ENCODE measurements at regions not wholly inside any gene's neighbourhood (a gene's known extent, or its start where the extent isn't known, plus 50 kb on each side); places are given as distances from the start of the nearest gene placed in this dataset.

- DNase-seq (ENCODE audit: low spot score) = no peak
- no peak overlapping the region for H3K27ac ChIP-seq (ENCODE audit: low read depth in 1 of 2, low read length in 2 of 2)
- H3K9ac ChIP-seq (ENCODE audit: low read depth in 1 of 2, low read length in 2 of 2) = no peak overlapping the region
- no peaks in the 10 kb centered on the region for H3K27me3 ChIP-seq (ENCODE audit: control insufficient read depth in 4 of 4, insufficient read depth in 4 of 4, low read length in 3 of 4)
- H3K4me3 ChIP-seq (ENCODE audit: low read depth in 1 of 3, low read length in 3 of 3) = no peak overlapping the region
- H3K36me3 ChIP-seq (ENCODE audit: control insufficient read depth in 4 of 4, insufficient read depth in 3 of 4, low read depth in 1 of 4, low read length in 3 of 4) = no peaks in the 10 kb centered on the region
- H3K9me3 ChIP-seq (ENCODE audit: control insufficient read depth in 4 of 4, low read length in 3 of 4) = no peaks in the 10 kb centered on the region
- H3K4me1 ChIP-seq (ENCODE audit: control insufficient read depth in 4 of 4, insufficient read depth in 4 of 4, low read length in 3 of 4) = no peaks in the 10 kb centered on the region
- WGBS = 70% methylated on average over 2 of the region's 2 CpGs
- no peak for TF ChIP-seq EGR1 (IDR thresholded peaks at IDR 0.05; ENCODE audit: low read depth in 2 of 2)
- no peak for TF ChIP-seq ZBTB33 (IDR thresholded peaks at IDR 0.05)
- TF ChIP-seq YY1 (IDR thresholded peaks at IDR 0.05) = no peak
- TF ChIP-seq SP1 (IDR thresholded peaks at IDR 0.05) = no peak
- no peak for TF ChIP-seq HNF4G (IDR thresholded peaks at IDR 0.05)
- TF ChIP-seq RAD21 (IDR thresholded peaks at IDR 0.05) = no peak
- TF ChIP-seq MAX (IDR thresholded peaks at IDR 0.05) = no peak
- no peak for TF ChIP-seq TAF1 (conservative IDR thresholded peaks at IDR 0.05)
- TF ChIP-seq REST (IDR thresholded peaks at IDR 0.05) = no peak
- no peak for TF ChIP-seq HNF4A (conservative IDR thresholded peaks at IDR 0.05)
- no peak for TF ChIP-seq FOXA2 (IDR thresholded peaks at IDR 0.05)
Measured at GRCh38 chr7:81110673-81111072, 191.8 kb upstream of the SEMA3C start.

- H3K9me3 ChIP-seq (ENCODE audit: control insufficient read depth in 4 of 4, low read length in 3 of 4) = no peaks in the 10 kb centered on the region
- no peaks in the 10 kb centered on the region for H3K4me1 ChIP-seq (ENCODE audit: control insufficient read depth in 4 of 4, insufficient read depth in 4 of 4, low read length in 3 of 4)
- TF ChIP-seq MAX (IDR thresholded peaks at IDR 0.05) = no peak
- no peak for TF ChIP-seq ZBTB33 (IDR thresholded peaks at IDR 0.05)
- no peak for TF ChIP-seq REST (IDR thresholded peaks at IDR 0.05)
- no peak for TF ChIP-seq EGR1 (IDR thresholded peaks at IDR 0.05; ENCODE audit: low read depth in 2 of 2)
- WGBS = 68% methylated on average over 3 of the region's 3 CpGs
- no peaks in the 10 kb centered on the region for H3K36me3 ChIP-seq (ENCODE audit: control insufficient read depth in 4 of 4, insufficient read depth in 3 of 4, low read depth in 1 of 4, low read length in 3 of 4)
- H3K27me3 ChIP-seq (ENCODE audit: control insufficient read depth in 4 of 4, insufficient read depth in 4 of 4, low read length in 3 of 4) = no peaks in the 10 kb centered on the region
- H3K27ac ChIP-seq (ENCODE audit: low read depth in 1 of 2, low read length in 2 of 2) = no peak overlapping the region
- H3K4me3 ChIP-seq (ENCODE audit: low read depth in 1 of 3, low read length in 3 of 3) = no peak overlapping the region
- no peak overlapping the region for H3K9ac ChIP-seq (ENCODE audit: low read depth in 1 of 2, low read length in 2 of 2)
- DNase-seq (ENCODE audit: low spot score) = no peak
Measured at GRCh38 chr7:81098213-81098612, 179.4 kb upstream of the SEMA3C start.
